ENCODE measurements at regions not wholly inside any gene's neighbourhood (a gene's known extent, or its start where the extent isn't known, plus 50 kb on each side); places are given as distances from the start of the nearest gene placed in this dataset.

DNA sequence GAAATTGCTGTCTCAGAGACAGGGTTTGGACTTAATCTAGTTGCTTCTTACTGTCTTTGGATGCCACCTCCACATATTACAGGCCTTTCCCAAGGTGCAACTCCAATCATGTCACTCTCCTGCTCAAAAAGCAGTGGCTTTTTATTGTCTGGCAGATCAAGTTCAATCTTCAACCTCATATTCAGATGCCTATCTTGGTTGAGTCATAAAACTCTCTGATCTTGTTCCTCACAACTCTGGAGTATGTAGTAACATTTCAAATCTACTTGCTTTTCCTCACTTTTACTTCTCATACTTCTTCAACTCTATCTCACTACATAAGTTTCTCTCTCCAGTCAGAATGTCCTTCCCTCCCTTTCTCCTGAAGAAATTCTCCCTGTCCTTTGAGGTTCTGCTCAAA, 180.6 kb downstream of the VSIG4 start:
- TF ChIP-seq, protein P1, sequence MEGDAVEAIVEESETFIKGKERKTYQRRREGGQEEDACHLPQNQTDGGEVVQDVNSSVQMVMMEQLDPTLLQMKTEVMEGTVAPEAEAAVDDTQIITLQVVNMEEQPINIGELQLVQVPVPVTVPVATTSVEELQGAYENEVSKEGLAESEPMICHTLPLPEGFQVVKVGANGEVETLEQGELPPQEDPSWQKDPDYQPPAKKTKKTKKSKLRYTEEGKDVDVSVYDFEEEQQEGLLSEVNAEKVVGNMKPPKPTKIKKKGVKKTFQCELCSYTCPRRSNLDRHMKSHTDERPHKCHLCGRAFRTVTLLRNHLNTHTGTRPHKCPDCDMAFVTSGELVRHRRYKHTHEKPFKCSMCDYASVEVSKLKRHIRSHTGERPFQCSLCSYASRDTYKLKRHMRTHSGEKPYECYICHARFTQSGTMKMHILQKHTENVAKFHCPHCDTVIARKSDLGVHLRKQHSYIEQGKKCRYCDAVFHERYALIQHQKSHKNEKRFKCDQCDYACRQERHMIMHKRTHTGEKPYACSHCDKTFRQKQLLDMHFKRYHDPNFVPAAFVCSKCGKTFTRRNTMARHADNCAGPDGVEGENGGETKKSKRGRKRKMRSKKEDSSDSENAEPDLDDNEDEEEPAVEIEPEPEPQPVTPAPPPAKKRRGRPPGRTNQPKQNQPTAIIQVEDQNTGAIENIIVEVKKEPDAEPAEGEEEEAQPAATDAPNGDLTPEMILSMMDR (conservative IDR thresholded peaks at IDR 0.05) = no peak
- no peak for TF ChIP-seq EZH2 (IDR thresholded peaks at IDR 0.05; ENCODE audit: low read depth)

Measured in PC-9 (cell line).